Spleen (tissue), 11 donors: ENCODE measurements at regions not wholly inside any gene's neighbourhood (a gene's known extent, or its start where the extent isn't known, plus 50 kb on each side); places are given as distances from the start of the nearest gene placed in this dataset.

Experiments
- DNase-seq: peaks from one replicate; pipeline ENCODE4 v3.0.0-alpha.2; 2020
- H3K27ac ChIP-seq, 8 donors: fragments of 200-600 bp; sonication (generic) in 7 of 8; 1 replicate in 4 of 8; 2 replicates in 4 of 8; pipeline versions ENCODE4 v1.5.0 to v1.8.0; 2016 to 2021; ENCODE audit warnings: inconsistent platforms in 4 of 8, mild to moderate bottlenecking in 4 of 8, moderate library complexity in 1 of 8
- H3K27me3 ChIP-seq, 7 donors: fragments of 200-600 bp; sonication (generic) in 6 of 7; replicated peaks in 1 of 7; 1 replicate in 4 of 7; 2 replicates in 3 of 7; pipeline versions ENCODE4 v1.5.0 to v1.8.0; 2016 to 2021; ENCODE audit warnings: inconsistent platforms in 3 of 7, mild to moderate bottlenecking in 1 of 7
- H3K36me3 ChIP-seq, 6 donors: fragments of 200-600 bp; sonication (generic) in 5 of 6; 1 replicate in 4 of 6; 2 replicates in 2 of 6; pipeline versions ENCODE4 v1.5.0 to v1.8.0; 2016 to 2021; ENCODE audit warnings: inconsistent platforms in 2 of 6
- H3K4me1 ChIP-seq, 6 donors: fragments of 200-600 bp; sonication (generic) in 5 of 6; 1 replicate in 3 of 6; 2 replicates in 3 of 6; pipeline versions ENCODE4 v1.5.0 to v1.8.0; 2016 to 2021; ENCODE audit warnings: inconsistent platforms in 3 of 6
- H3K4me3 ChIP-seq, 8 donors: fragments of 200-600 bp; sonication (generic) in 7 of 8; 1 replicate in 4 of 8; 2 replicates in 4 of 8; pipeline versions ENCODE4 v1.5.0 to v1.8.0; 2016 to 2021; ENCODE audit warnings: inconsistent platforms in 4 of 8, mild to moderate bottlenecking in 4 of 8, moderate library complexity in 2 of 8
- H3K9me3 ChIP-seq, 8 donors: fragments of 200-600 bp; sonication (generic) in 7 of 8; 1 replicate in 4 of 8; 2 replicates in 4 of 8; pipeline versions ENCODE4 v1.5.0 to v1.8.0; 2016 to 2021; ENCODE audit warnings: inconsistent platforms in 4 of 8
- CTCF ChIP-seq, 11 experiments: fragments of 200-600 bp in 7 of 11; fragments of 450-650 bp in 4 of 11; sonication (generic) in 4 of 11; IDR thresholded peaks in 8 of 11; conservative IDR thresholded peaks in 3 of 11; 1 replicate in 7 of 11; 2 replicates in 4 of 11; pipeline versions ENCODE4 v1.4.0 to v1.8.0; 2016 to 2021; ENCODE audit warnings: antibody characterized with exemption in 11 of 11, inconsistent platforms in 4 of 11, mild to moderate bottlenecking in 1 of 11
- POLR2A ChIP-seq, 3 donors: fragments of 450-650 bp; IDR thresholded peaks; one replicate each; pipeline ENCODE4 v1.5.1; 2017; ENCODE audit warnings: antibody characterized with exemption in 3 of 3, mild to moderate bottlenecking in 1 of 3
- POLR2AphosphoS5 ChIP-seq, 3 donors: sonication (generic); formaldehyde crosslinking; IDR thresholded peaks; one replicate each; pipeline ENCODE4 v1.5.1; 2017; ENCODE audit warnings: antibody characterized with exemption in 3 of 3
- WGBS, 5 donors: extraction: QIAGEN DNeasy Blood & Tissue Kit in 3 of 5; methylation state at CpG; one replicate each; pipeline versions ENCODE4 v1.1.5 to v1.1.7; 2013 to 2018; 5-methylcytosine and 5-hydroxymethylcytosine counted together
- intact Hi-C: fragments of 100-400 bp; cut with DNase I; formaldehyde crosslinking; loops from one replicate; pipeline ENCODE4 v1.15.0; 2023; ENCODE audit warnings: low total_unique reads
- donor health status: healthy with polysubstance abuse.
- donor health status: DM: no; HTN: no; CAD: no; lungs with moderate emphysema.
- donor health status: DM: no; HTN: no; CAD: no.
- donor health status: Bipolar disorder and iron deficiency.
- donor health status: healthy.
- donor health status: DM: no; HTN: no; CAD: no.
- donor health status: DM: yes; HTN: yes; CAD: no.

GRCh38 chr18:65056575-65056974, 694.2 kb upstream of the CDH7 start:
- no peaks in the 10 kb centered on the region for H3K27me3 ChIP-seq
- no peaks in the 10 kb centered on the region for H3K36me3 ChIP-seq
- H3K4me1 ChIP-seq = no peaks in the 10 kb centered on the region
- no peak overlapping the region for H3K4me3 ChIP-seq
- DNase-seq = no peak
- H3K9me3 ChIP-seq = peaks cover 0 to 7% (median 0%) of the 10 kb centered on the region in 8 donors
- no peak overlapping the region for H3K27ac ChIP-seq
- intact Hi-C loops = no loop called here
- TF ChIP-seq POLR2AphosphoS5 (IDR thresholded peaks at IDR 0.05) = no peak
- no peak for TF ChIP-seq CTCF (IDR thresholded peaks at IDR 0.05 in 8 of 11, conservative IDR thresholded peaks at IDR 0.05 in 3 of 11)
- TF ChIP-seq POLR2A (IDR thresholded peaks at IDR 0.05) = no peak
- WGBS, 5 donors = 76 to 85% (median 81%) methylated on average over 2 of the region's 2 CpGs

- intact Hi-C loops = no loop called here
- Histone ChIP-seq H3K9me3 (peaks cover 0 to 5% (median 0%) of the 10 kb centered on the region in 8 donors), H3K27me3 (no peaks in the 10 kb centered on the region), H3K4me1 (no peaks in the 10 kb centered on the region), H3K27ac (no peak overlapping the region), H3K36me3 (no peaks in the 10 kb centered on the region), H3K4me3 (no peak overlapping the region)
- TF ChIP-seq POLR2AphosphoS5 (IDR thresholded peaks at IDR 0.05) (no peak), CTCF (IDR thresholded peaks at IDR 0.05 in 8 of 11, conservative IDR thresholded peaks at IDR 0.05 in 3 of 11) (no peak), POLR2A (IDR thresholded peaks at IDR 0.05) (no peak)
- no peak for DNase-seq
- 81 to 89% (median 85%) methylated on average over 3 of the region's 3 CpGs for WGBS, 5 donors
Measured at GRCh38 chr18:65049586-65049985, 701.2 kb upstream of the CDH7 start.

GRCh38 chr18:65039578-65039977, 711.2 kb upstream of the CDH7 start:
- no peak for TF ChIP-seq CTCF (IDR thresholded peaks at IDR 0.05 in 8 of 11, conservative IDR thresholded peaks at IDR 0.05 in 3 of 11)
- no peak for TF ChIP-seq POLR2A (IDR thresholded peaks at IDR 0.05)
- TF ChIP-seq POLR2AphosphoS5 (IDR thresholded peaks at IDR 0.05) = no peak
- Histone ChIP-seq H3K27me3 (no peaks in the 10 kb centered on the region), H3K9me3 (no peaks in the 10 kb centered on the region), H3K27ac (no peak overlapping the region), H3K36me3 (no peaks in the 10 kb centered on the region), H3K4me3 (no peak overlapping the region), H3K4me1 (no peaks in the 10 kb centered on the region)
- intact Hi-C loops = no loop called here
- DNase-seq = no peak
- WGBS, 5 donors = 83 to 91% (median 90%) methylated on average over 4 of the region's 4 CpGs

- Histone ChIP-seq H3K4me3 (no peak overlapping the region), H3K27me3 (no peaks in the 10 kb centered on the region), H3K4me1 (no peaks in the 10 kb centered on the region), H3K9me3 (no peaks in the 10 kb centered on the region), H3K36me3 (no peaks in the 10 kb centered on the region), H3K27ac (no peak overlapping the region)
- intact Hi-C loops = no loop called here
- no peak for DNase-seq
- 85 to 94% (median 86%) methylated on average over 3 of the region's 3 CpGs for WGBS, 5 donors
- TF ChIP-seq POLR2A (IDR thresholded peaks at IDR 0.05) = no peak
- no peak for TF ChIP-seq POLR2AphosphoS5 (IDR thresholded peaks at IDR 0.05)
Measured at GRCh38 chr18:65035701-65036100, 715.1 kb upstream of the CDH7 start.

- no peak overlapping the region for H3K4me3 ChIP-seq
- no peak for TF ChIP-seq POLR2A (IDR thresholded peaks at IDR 0.05)
- TF ChIP-seq CTCF (IDR thresholded peaks at IDR 0.05 in 8 of 11, conservative IDR thresholded peaks at IDR 0.05 in 3 of 11) = no peak
- TF ChIP-seq POLR2AphosphoS5 (IDR thresholded peaks at IDR 0.05) = no peak
- DNase-seq = no peak
- H3K36me3 ChIP-seq = no peaks in the 10 kb centered on the region
- no peaks in the 10 kb centered on the region for H3K27me3 ChIP-seq
- no peaks in the 10 kb centered on the region for H3K4me1 ChIP-seq
- H3K27ac ChIP-seq = no peak overlapping the region
- WGBS, 5 donors = 54 to 64% (median 61%) methylated on average over 2 of the region's 2 CpGs
- peaks cover 0 to 28% (median 12%) of the 10 kb centered on the region in 8 donors for H3K9me3 ChIP-seq
- intact Hi-C loops = no loop called here
Measured at GRCh38 chr18:65025756-65026155, 725.1 kb upstream of the CDH7 start.
